Calu3 (cell line): ENCODE measurements at regions not wholly inside any gene's neighbourhood (a gene's known extent, or its start where the extent isn't known, plus 50 kb on each side); places are given as distances from the start of the nearest gene placed in this dataset.

Source experiments
- BruUV-seq: library from RNA; stranded (reverse); fragments of 400-500 nt; replicated peaks from 2 replicates; lab custom pipeline; 2021; lab: Mats Ljungman, UMichigan
- CTCF ChIA-PET: fragments of 300-600 bp; sonication (Branson Sonifier 250); formaldehyde crosslinking; loops from one replicate; lab custom pipeline; 2022; ENCODE audit warnings: antibody characterized with exemption; lab: Charles Lee
- DNase-seq: peaks from one replicate; pipeline ENCODE4 v3.0.0; 2022
- H3K27ac Mint-ChIP-seq: one replicate; pipeline ENCODE4 v1.8.0; 2022; ENCODE audit warnings: mixed read lengths; ENCODE audit not compliant: unreplicated experiment
- H3K27me3 Mint-ChIP-seq: one replicate; pipeline ENCODE4 v1.8.0; 2022; ENCODE audit warnings: mixed read lengths; ENCODE audit not compliant: unreplicated experiment
- H3K36me3 Mint-ChIP-seq: one replicate; pipeline ENCODE4 v1.8.0; 2022; ENCODE audit warnings: mild to moderate bottlenecking, moderate library complexity, mixed read lengths; ENCODE audit not compliant: insufficient read depth, unreplicated experiment
- H3K4me1 Mint-ChIP-seq: one replicate; pipeline ENCODE4 v1.8.0; 2022; ENCODE audit warnings: mild to moderate bottlenecking, low read depth, mixed read lengths; ENCODE audit not compliant: unreplicated experiment
- H3K4me3 Mint-ChIP-seq: one replicate; pipeline ENCODE4 v1.8.0; 2022; ENCODE audit warnings: mild to moderate bottlenecking, low read depth, moderate library complexity, mixed read lengths; ENCODE audit not compliant: unreplicated experiment
- H3K9me3 Mint-ChIP-seq: one replicate; pipeline ENCODE4 v1.8.0; 2022; ENCODE audit warnings: low read depth, mixed read lengths; ENCODE audit not compliant: unreplicated experiment
- intact Hi-C: fragments of 100-400 bp; cut with micrococcal nuclease; formaldehyde crosslinking; loops from one replicate; pipeline ENCODE4 v1.10.0; 2022; ENCODE audit not compliant: unreplicated experiment
- TF ChIP-seq, protein P1 (sequence below): fragments of 200-600 bp; IDR thresholded peaks from one replicate; pipeline ENCODE4 v1.8.0; 2022; ENCODE audit warnings: antibody characterized with exemption; ENCODE audit not compliant: unreplicated experiment

DNA sequence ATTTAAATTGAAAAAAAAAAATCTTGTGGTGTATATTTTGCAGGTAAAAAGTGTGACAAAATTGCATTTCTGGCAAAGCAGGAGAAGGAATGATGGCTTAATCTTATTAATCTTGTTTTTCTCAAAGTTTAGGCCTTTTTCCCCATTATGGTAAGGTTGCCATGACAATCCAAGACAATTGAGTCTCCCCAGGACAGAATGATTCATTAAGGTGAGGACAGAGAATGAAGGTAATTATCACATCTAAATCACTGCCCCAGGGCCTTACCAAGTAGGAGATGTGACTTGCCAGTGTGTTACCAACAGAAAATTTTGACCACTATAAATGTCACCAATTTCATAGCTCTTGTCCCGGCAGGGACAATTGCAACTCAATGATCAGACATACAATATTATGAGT, 439.2 kb downstream of the DNAH5 start:
- no peaks in the 10 kb centered on the region for H3K36me3 Mint-ChIP-seq
- H3K4me1 Mint-ChIP-seq: no peaks in the 10 kb centered on the region
- no TSS peak for BruUV-seq
- H3K9me3 Mint-ChIP-seq: no peaks in the 10 kb centered on the region
- no peak for DNase-seq
- H3K27me3 Mint-ChIP-seq: peaks cover 39% of the 10 kb centered on the region
- intact Hi-C loops: no loop called here
- CTCF ChIA-PET: interaction anchor here (0.6 kb wide), 1 partner anchor 813 kb away, joined by 4 read pairs; no protein-coding TSS in a partner anchor
- TF ChIP-seq, protein P1, sequence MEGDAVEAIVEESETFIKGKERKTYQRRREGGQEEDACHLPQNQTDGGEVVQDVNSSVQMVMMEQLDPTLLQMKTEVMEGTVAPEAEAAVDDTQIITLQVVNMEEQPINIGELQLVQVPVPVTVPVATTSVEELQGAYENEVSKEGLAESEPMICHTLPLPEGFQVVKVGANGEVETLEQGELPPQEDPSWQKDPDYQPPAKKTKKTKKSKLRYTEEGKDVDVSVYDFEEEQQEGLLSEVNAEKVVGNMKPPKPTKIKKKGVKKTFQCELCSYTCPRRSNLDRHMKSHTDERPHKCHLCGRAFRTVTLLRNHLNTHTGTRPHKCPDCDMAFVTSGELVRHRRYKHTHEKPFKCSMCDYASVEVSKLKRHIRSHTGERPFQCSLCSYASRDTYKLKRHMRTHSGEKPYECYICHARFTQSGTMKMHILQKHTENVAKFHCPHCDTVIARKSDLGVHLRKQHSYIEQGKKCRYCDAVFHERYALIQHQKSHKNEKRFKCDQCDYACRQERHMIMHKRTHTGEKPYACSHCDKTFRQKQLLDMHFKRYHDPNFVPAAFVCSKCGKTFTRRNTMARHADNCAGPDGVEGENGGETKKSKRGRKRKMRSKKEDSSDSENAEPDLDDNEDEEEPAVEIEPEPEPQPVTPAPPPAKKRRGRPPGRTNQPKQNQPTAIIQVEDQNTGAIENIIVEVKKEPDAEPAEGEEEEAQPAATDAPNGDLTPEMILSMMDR: no peak
- no peak overlapping the region for H3K27ac Mint-ChIP-seq
- no peak overlapping the region for H3K4me3 Mint-ChIP-seq

DNA sequence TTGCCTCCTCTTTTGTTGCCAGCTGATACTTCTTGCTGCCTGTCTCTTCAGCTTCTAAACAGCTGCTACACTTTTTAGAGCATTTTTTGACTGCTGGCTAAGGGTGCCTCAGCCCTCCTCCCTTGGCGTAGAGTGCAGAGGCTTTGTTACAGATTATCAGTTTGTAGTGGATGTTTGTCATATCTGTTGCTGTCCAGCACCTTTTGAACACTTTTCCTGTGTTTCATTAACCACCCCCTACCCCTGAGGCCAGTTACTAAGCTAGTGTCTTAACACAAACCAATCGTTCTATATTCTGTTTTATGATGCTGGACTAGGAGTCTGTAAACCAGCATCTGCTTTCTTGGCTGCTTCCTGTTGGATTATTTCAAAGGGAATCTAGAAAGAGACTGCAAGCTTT, 441.5 kb downstream of the DNAH5 start:
- BruUV-seq: no TSS peak
- intact Hi-C loops: no loop called here
- TF ChIP-seq, protein P1: no peak
- Mint-ChIP-seq H3K36me3 (no peaks in the 10 kb centered on the region), H3K9me3 (no peaks in the 10 kb centered on the region), H3K27ac (no peak overlapping the region), H3K4me3 (no peak overlapping the region), H3K27me3 (peaks cover 29% of the 10 kb centered on the region), H3K4me1 (no peaks in the 10 kb centered on the region)
- CTCF ChIA-PET: no interaction called here
- DNase-seq: no peak

DNA sequence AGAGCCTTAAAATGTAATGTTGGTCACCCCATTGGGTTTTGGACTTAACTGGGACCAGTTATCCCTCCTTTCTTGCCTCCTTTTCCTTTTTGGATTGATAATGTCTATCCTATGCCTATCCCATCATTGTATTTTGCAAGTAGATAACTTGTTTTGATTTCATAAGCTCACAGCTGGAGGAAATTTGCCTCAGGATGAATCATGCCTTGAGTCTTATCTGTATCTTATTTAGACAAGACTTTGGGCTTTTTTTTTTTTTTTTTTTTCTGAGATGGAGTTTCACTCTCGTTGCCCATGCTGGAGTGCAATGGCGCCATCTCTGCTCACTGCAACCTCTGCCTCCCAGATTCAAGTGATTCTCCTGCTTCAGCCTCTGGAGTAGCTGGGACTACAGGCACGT, 443.3 kb downstream of the DNAH5 start:
- H3K4me3 Mint-ChIP-seq: no peak overlapping the region
- TF ChIP-seq, protein P1: no peak
- H3K27me3 Mint-ChIP-seq: peaks cover 18% of the 10 kb centered on the region
- no peak overlapping the region for H3K27ac Mint-ChIP-seq
- DNase-seq: no peak
- H3K4me1 Mint-ChIP-seq: no peaks in the 10 kb centered on the region
- no peaks in the 10 kb centered on the region for H3K9me3 Mint-ChIP-seq
- H3K36me3 Mint-ChIP-seq: no peaks in the 10 kb centered on the region
- intact Hi-C loops: no loop called here
- BruUV-seq: no TSS peak
- CTCF ChIA-PET: no interaction called here

- H3K4me3 Mint-ChIP-seq: no peak overlapping the region
- no TSS peak for BruUV-seq
- intact Hi-C loops: no loop called here
- H3K36me3 Mint-ChIP-seq: no peaks in the 10 kb centered on the region
- peaks cover 5% of the 10 kb centered on the region for H3K27me3 Mint-ChIP-seq
- H3K4me1 Mint-ChIP-seq: no peaks in the 10 kb centered on the region
- H3K9me3 Mint-ChIP-seq: no peaks in the 10 kb centered on the region
- H3K27ac Mint-ChIP-seq: no peak overlapping the region
- TF ChIP-seq, protein P1: no peak
- CTCF ChIA-PET: no interaction called here
- no peak for DNase-seq
Observed at GRCh38 chr5:13498279-13498678, 446.2 kb downstream of the DNAH5 start.
